H9 (cell line): ENCODE measurements at regions not wholly inside any gene's neighbourhood (a gene's known extent, or its start where the extent isn't known, plus 50 kb on each side); places are given as distances from the start of the nearest gene placed in this dataset.

Source experiments
- DNase-seq: peaks from one replicate; pipeline ENCODE4 v3.0.0-alpha.2; 2017
- H2AFZ ChIP-seq: one replicate; pipeline ENCODE4 v1.6.1; 2013; ENCODE audit warnings: mild to moderate bottlenecking, low read length, control low read depth, moderate library complexity
- H2AK5ac ChIP-seq: 2 replicates; pipeline ENCODE4 v1.6.1; 2013; ENCODE audit warnings: low read length, control low read depth, mixed read lengths; ENCODE audit not compliant: insufficient read length
- H2BK120ac ChIP-seq: one replicate; pipeline ENCODE4 v1.6.1; 2013; ENCODE audit warnings: low read depth, mild to moderate bottlenecking, low read length, control low read depth, inconsistent platforms; ENCODE audit not compliant: poor library complexity, severe bottlenecking
- H2BK12ac ChIP-seq: 2 replicates; pipeline ENCODE4 v1.6.1; 2013; ENCODE audit warnings: low read length, control low read depth, mixed read lengths, low read depth; ENCODE audit not compliant: insufficient read length
- H2BK15ac ChIP-seq: 2 replicates; pipeline ENCODE4 v1.6.1; 2013; ENCODE audit warnings: low read depth, low read length, control low read depth
- H2BK20ac ChIP-seq: one replicate; pipeline ENCODE4 v1.6.1; 2013; ENCODE audit warnings: low read depth, mild to moderate bottlenecking, low read length, control low read depth, inconsistent platforms; ENCODE audit not compliant: poor library complexity, severe bottlenecking
- H2BK5ac ChIP-seq: 2 replicates; pipeline ENCODE4 v1.6.1; 2013; ENCODE audit warnings: low read length, control low read depth, mixed read lengths; ENCODE audit not compliant: insufficient read length
- H3K14ac ChIP-seq: 2 replicates; pipeline ENCODE4 v1.6.1; 2013; ENCODE audit warnings: low read length, control low read depth; ENCODE audit not compliant: insufficient read depth
- H3K18ac ChIP-seq: 2 replicates; pipeline ENCODE4 v1.6.1; 2013; ENCODE audit warnings: low read depth, mild to moderate bottlenecking, mixed read lengths, low read length, control low read depth; ENCODE audit not compliant: insufficient read length
- H3K23ac ChIP-seq: 2 replicates; pipeline ENCODE4 v1.6.1; 2013; ENCODE audit warnings: low read length, control low read depth, mixed read lengths, low read depth; ENCODE audit not compliant: insufficient read length
- H3K23me2 ChIP-seq: 2 replicates; pipeline ENCODE4 v1.6.1; 2013; ENCODE audit warnings: low read depth, mild to moderate bottlenecking, mixed read lengths, low read length, control low read depth; ENCODE audit not compliant: insufficient read length, poor library complexity, severe bottlenecking
- H3K27ac ChIP-seq: 2 replicates; pipeline ENCODE4 v1.5.1; 2013; ENCODE audit warnings: low read length, control low read depth, mixed read lengths, low read depth; ENCODE audit not compliant: insufficient read length
- H3K27me3 ChIP-seq: 2 replicates; pipeline ENCODE4 v1.6.1; 2013; ENCODE audit warnings: low read length, control low read depth, inconsistent platforms; ENCODE audit not compliant: insufficient read depth
- H3K4ac ChIP-seq: 2 replicates; pipeline ENCODE4 v1.6.1; 2013; ENCODE audit warnings: low read depth, mild to moderate bottlenecking, control low read depth, inconsistent platforms, low read length, moderate library complexity
- H3K4me1 ChIP-seq: 2 replicates; pipeline ENCODE4 v1.6.1; 2013; ENCODE audit warnings: low read length, control low read depth, inconsistent platforms; ENCODE audit not compliant: insufficient read depth
- H3K4me2 ChIP-seq: 2 replicates; pipeline ENCODE4 v1.6.1; 2013; ENCODE audit warnings: low read length, control low read depth, mixed read lengths; ENCODE audit not compliant: insufficient read length, insufficient read depth
- H3K56ac ChIP-seq: 2 replicates; pipeline ENCODE4 v1.6.1; 2013; ENCODE audit warnings: low read depth, mild to moderate bottlenecking, mixed read lengths, low read length, control low read depth; ENCODE audit not compliant: insufficient read length
- H3K79me1 ChIP-seq: 2 replicates; pipeline ENCODE4 v1.6.1; 2013; ENCODE audit warnings: low read depth, mild to moderate bottlenecking, moderate library complexity, low read length, control low read depth, inconsistent platforms; ENCODE audit not compliant: insufficient read depth, poor library complexity, severe bottlenecking
- H3K79me2 ChIP-seq: 2 replicates; pipeline ENCODE4 v1.6.1; 2013; ENCODE audit warnings: low read length, control low read depth, inconsistent platforms; ENCODE audit not compliant: insufficient read depth
- H3K9ac ChIP-seq: 2 replicates; pipeline ENCODE4 v1.6.1; 2013; ENCODE audit warnings: low read length, control low read depth, mixed read lengths; ENCODE audit not compliant: insufficient read length; ENCODE audit errors: extremely low read depth
- H3K9me3 ChIP-seq: one replicate; pipeline ENCODE4 v1.6.1; 2013; ENCODE audit warnings: low read depth, low read length, inconsistent platforms; ENCODE audit not compliant: control insufficient read depth
- H3T11ph ChIP-seq: one replicate; pipeline ENCODE4 v1.6.1; 2013; ENCODE audit warnings: mild to moderate bottlenecking, low read length, control low read depth, inconsistent platforms
- H4K20me1 ChIP-seq: one replicate; pipeline ENCODE4 v1.6.1; 2013; ENCODE audit not compliant: control insufficient read depth, insufficient read length, insufficient read depth
- H4K5ac ChIP-seq: 2 replicates; pipeline ENCODE4 v1.6.1; 2013; ENCODE audit warnings: low read depth, mild to moderate bottlenecking, mixed read lengths, low read length, control low read depth; ENCODE audit not compliant: insufficient read length
- H4K8ac ChIP-seq: replicated peaks from 2 replicates; pipeline ENCODE4 v1.6.1; 2013; ENCODE audit warnings: low read length, control low read depth, mixed read lengths, low read depth; ENCODE audit not compliant: insufficient read length
- H4K91ac ChIP-seq: 2 replicates; pipeline ENCODE4 v1.6.1; 2013; ENCODE audit warnings: low read depth, mild to moderate bottlenecking, moderate library complexity, mixed read lengths, low read length, control low read depth; ENCODE audit not compliant: insufficient read length
- H3K27ac Mint-ChIP-seq, 3 experiments: 2 replicates in 2 of 3; 3 replicates in 1 of 3; pipeline ENCODE4 v1.8.0; 2020 to 2021; ENCODE audit warnings: mixed read lengths in 3 of 3, mild to moderate bottlenecking in 1 of 3, moderate library complexity in 1 of 3
- H3K27me3 Mint-ChIP-seq: 2 replicates; pipeline ENCODE4 v1.8.0; 2021; ENCODE audit warnings: low read depth, mild to moderate bottlenecking, moderate library complexity, mixed read lengths
- H3K36me3 Mint-ChIP-seq, 3 experiments: 2 replicates in 2 of 3; 3 replicates in 1 of 3; pipeline ENCODE4 v1.8.0; 2020 to 2021; ENCODE audit warnings: low read depth in 3 of 3, mixed read lengths in 3 of 3; ENCODE audit not compliant: insufficient read depth in 1 of 3
- H3K4me1 Mint-ChIP-seq, 2 experiments: 2 replicates each; pipeline ENCODE4 v1.8.0; 2020; ENCODE audit warnings: mixed read lengths in 2 of 2
- H3K4me3 Mint-ChIP-seq, 2 experiments: 2 replicates in 1 of 2; 3 replicates in 1 of 2; pipeline ENCODE4 v1.8.0; 2020 to 2021; ENCODE audit warnings: mild to moderate bottlenecking in 2 of 2, mixed read lengths in 2 of 2, moderate library complexity in 1 of 2
- H3K9me3 Mint-ChIP-seq, 2 experiments: 2 replicates in 1 of 2; 3 replicates in 1 of 2; pipeline ENCODE4 v1.8.0; 2020; ENCODE audit warnings: mild to moderate bottlenecking in 2 of 2, mixed read lengths in 2 of 2, moderate library complexity in 1 of 2
- WGBS: extraction: QIAGEN DNeasy Blood & Tissue Kit; methylation state at CpG from one replicate; pipeline ENCODE4 v1.1.7; 2013; ENCODE audit warnings: missing lambda C conversion rate, low lambda C conversion rate, mixed read lengths; ENCODE audit not compliant: insufficient read length; ENCODE audit errors: extremely low coverage; 5-methylcytosine and 5-hydroxymethylcytosine counted together
- TF ChIP-seq, protein P1 (sequence below): fragments of 200-600 bp; sonication (generic); conservative IDR thresholded peaks from 3 replicates; pipeline ENCODE4 v1.8.0; 2021; ENCODE audit warnings: antibody characterized with exemption, mild to moderate bottlenecking

DNA sequence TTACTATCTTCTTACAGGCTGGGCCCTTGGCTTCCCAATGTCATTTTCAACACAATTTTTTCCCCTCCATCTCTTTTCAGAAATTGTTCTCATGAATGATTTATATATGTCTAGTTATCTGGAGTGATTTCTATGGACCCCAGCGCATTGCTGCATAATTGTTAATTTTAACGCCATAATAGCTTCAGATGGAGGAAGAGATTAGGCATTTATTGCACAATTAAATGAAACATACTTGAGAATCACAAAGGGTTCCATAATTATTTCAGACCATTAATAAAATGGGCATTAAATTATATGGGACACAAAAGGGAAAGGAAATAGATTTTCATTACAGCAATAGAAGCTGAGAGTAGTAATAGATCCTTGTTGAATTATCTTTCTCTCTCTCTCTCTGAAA is 70.3 kb upstream of the SOX14 start:
- H4K20me1 ChIP-seq = no peaks in the 10 kb centered on the region
- H3K79me1 ChIP-seq = no peaks in the 10 kb centered on the region
- no peak overlapping the region for H2BK20ac ChIP-seq
- no peak overlapping the region for H3K4ac ChIP-seq
- TF ChIP-seq, protein P1, sequence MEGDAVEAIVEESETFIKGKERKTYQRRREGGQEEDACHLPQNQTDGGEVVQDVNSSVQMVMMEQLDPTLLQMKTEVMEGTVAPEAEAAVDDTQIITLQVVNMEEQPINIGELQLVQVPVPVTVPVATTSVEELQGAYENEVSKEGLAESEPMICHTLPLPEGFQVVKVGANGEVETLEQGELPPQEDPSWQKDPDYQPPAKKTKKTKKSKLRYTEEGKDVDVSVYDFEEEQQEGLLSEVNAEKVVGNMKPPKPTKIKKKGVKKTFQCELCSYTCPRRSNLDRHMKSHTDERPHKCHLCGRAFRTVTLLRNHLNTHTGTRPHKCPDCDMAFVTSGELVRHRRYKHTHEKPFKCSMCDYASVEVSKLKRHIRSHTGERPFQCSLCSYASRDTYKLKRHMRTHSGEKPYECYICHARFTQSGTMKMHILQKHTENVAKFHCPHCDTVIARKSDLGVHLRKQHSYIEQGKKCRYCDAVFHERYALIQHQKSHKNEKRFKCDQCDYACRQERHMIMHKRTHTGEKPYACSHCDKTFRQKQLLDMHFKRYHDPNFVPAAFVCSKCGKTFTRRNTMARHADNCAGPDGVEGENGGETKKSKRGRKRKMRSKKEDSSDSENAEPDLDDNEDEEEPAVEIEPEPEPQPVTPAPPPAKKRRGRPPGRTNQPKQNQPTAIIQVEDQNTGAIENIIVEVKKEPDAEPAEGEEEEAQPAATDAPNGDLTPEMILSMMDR = no peak
- H4K5ac ChIP-seq = no peak overlapping the region
- DNase-seq = no peak
- Mint-ChIP-seq H3K4me3 (no peak overlapping the region), H3K27me3 (peaks cover 23% of the 10 kb centered on the region), H3K9me3 (no peaks in the 10 kb centered on the region; a peak in 3 of 5 replicates), H3K4me1 (peaks cover 21 to 26% of the 10 kb centered on the region in 2 experiments), H3K36me3 (no peaks in the 10 kb centered on the region), H3K27ac (no peak overlapping the region)
- H3K79me2 ChIP-seq = no peaks in the 10 kb centered on the region
- H3K4me2 ChIP-seq = no peak overlapping the region
- H2AK5ac ChIP-seq = no peak overlapping the region
- no peak overlapping the region for H2BK120ac ChIP-seq
- no peaks in the 10 kb centered on the region for H3K9me3 ChIP-seq
- no peaks in the 10 kb centered on the region for H3K27me3 ChIP-seq
- H2BK5ac ChIP-seq = no peak overlapping the region
- H3K9ac ChIP-seq = no peak overlapping the region
- H3T11ph ChIP-seq = no peak overlapping the region
- H3K14ac ChIP-seq = no peak overlapping the region
- H2BK15ac ChIP-seq = no peak overlapping the region
- H4K91ac ChIP-seq = no peak overlapping the region
- no peak overlapping the region for H4K8ac ChIP-seq
- no peak overlapping the region for H3K18ac ChIP-seq
- no peaks in the 10 kb centered on the region for H3K23me2 ChIP-seq
- WGBS = no CpG with 5 or more reads among the region's 2 CpGs
- H2BK12ac ChIP-seq = no peak overlapping the region
- H2AFZ ChIP-seq = no peak overlapping the region
- peaks cover 8% of the 10 kb centered on the region for H3K4me1 ChIP-seq
- H3K27ac ChIP-seq = no peak overlapping the region
- H3K56ac ChIP-seq = no peak overlapping the region
- no peak overlapping the region for H3K23ac ChIP-seq
